ENCODE measurements at regions not wholly inside any gene's neighbourhood (a gene's known extent, or its start where the extent isn't known, plus 50 kb on each side); places are given as distances from the start of the nearest gene placed in this dataset.

- no peak for DNase-seq
Observed at GRCh38 chr13:44157606-44158005, 216.0 kb upstream of the SERP2 start.

- DNase-seq: no peak
Observed at GRCh38 chr13:44158098-44158521, 215.5 kb upstream of the SERP2 start.

- no peak for DNase-seq
Observed at GRCh38 chr13:44158881-44159632, 214.6 kb upstream of the SERP2 start.

- no peak for DNase-seq
Observed at GRCh38 chr13:44159633-44160279, 213.9 kb upstream of the SERP2 start.

GRCh38 chr13:44160591-44161191, 212.9 kb upstream of the SERP2 start:
- no peak for DNase-seq

DNA sequence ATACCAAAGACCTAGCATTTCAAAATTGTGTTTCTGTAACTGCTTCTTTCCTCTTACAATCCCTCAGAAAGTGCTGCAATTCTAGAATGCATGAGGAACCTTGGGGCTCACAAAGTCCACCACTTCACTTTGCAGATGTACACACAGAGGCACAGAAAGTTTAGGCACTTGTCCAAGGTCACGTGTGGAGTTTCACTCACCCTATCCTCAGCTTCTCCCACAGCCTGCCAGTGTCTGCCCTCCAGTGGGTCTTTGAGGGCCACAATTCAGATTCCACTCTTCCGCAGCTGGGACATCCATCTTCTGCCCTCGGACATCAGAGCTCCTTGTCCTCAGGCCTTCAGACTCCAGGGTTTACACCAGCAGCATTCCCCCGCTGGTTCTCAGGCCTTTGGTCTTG, 210.5 kb upstream of the SERP2 start:
- no peak for DNase-seq

DNA sequence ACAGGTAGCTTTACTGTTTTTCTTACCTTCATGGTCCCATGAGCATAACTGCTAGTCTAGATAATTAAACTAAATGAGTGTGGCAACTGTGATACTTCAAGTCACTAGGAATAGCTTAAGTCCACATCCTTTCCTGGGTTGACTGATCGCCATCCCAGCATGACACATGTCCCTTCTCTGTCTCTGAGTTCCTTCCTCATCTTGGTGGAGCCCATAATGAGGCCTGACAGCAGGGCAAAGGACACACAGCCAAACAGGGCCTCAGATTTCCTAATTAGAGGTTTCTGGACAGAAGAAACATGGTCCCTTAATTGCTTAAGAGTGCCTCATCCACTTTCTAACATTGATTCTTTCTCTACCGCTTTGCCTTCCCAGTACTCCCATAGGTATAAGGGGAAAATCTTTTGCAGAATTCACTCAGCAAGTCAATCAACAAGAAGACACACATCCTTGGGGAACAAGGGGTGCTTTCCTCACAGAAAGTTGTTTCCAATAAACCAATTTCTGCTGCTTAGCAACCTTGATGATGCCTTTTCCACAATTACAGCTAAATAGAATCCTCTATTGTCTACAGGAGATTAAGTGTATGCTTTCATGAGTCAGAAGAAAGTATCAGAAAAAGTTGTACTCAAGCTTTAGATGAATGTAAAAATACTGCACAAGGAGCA, 208.3 kb upstream of the SERP2 start:
- no peak for DNase-seq

DNA sequence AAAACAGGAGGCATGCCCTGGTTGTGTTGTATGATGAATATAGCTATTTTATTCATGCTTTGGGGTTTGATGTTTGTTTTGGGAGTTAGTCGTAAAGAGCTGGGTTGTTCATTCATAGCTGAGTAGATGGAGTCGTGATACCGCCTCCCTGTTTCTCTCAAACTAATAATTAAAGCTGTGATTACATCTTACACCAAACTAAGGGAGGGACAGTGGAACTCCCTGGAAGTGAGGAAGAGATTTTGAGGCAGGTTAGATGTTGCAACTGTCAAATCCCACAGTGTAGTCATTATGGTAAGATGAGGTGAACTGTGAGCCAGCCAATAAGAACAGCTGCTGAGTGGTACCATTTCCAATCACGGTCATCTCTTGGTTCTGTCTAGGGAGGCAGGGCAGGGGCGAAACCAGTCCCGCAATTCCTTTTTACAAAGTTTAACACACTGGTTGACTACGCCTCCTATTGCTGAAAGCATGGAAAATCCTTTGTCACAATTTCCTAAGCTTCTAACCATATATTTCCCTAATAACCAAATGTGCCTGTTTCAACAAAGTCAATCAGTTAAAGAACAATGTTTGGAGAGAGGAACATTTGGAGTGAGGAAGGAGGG, 207.6 kb upstream of the SERP2 start:
- no peak for DNase-seq

DNA sequence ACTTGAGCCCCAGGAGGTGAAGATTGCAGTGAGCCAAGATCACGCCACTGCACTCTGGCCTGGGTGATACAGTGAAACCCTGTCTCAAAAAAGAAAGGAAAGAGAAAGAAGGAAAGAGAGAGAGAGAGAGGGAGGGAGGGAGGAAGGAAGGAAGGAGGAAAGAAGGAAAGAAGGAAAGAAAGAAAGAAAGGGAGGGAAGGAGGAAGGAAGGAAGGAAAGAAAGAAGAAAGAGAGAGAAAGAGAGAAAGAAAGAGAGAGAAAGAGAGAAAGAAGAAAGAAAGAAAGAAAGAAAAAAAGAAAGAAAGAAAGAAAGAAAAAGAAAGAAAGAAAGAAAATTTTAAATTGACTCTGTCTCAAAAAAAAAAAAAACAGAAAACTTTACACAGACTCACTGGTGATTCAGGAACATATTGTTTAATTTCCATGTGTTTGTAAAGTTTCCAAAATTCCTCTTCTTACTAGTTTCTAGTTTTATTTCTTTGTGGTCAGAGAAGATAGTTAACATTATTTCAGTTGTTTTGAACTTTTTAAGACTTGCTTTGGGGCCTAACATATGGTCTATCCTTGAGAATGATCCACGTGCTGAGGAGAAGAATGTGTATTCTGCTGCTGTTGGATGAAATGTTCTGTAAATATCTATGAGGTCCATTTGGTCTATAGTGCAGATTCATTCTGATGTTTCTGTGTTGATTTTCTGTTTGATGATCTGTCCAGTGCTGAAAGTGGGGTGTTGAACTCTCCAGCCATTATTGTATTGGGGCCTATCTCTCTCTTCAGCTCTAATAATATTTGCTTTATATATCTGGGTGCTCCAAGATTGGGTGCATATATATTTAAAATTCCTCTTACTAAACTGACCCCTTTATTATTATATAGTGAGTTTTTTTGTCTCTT, 204.4 kb upstream of the SERP2 start:
- no peak for DNase-seq

DNA sequence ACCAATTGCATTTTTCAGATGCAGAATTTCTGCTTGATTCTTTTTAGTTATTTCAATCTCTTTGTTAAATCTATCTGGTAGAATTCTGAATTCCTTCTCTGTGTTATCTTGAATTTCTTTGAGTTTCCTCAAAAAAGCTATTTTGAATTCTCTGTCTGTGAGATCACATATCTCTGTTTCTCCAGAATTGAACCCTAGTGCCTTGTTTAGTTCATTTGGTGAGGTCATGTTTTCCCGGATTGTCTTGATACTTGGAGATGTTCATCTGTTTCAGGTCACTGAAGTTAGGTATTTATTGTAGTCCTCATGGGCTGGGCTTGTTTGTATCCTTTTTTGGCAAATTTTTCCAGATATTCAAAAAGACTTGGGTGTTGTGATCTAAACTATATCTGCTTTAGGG, 202.9 kb upstream of the SERP2 start:
- DNase-seq: no peak

DNA sequence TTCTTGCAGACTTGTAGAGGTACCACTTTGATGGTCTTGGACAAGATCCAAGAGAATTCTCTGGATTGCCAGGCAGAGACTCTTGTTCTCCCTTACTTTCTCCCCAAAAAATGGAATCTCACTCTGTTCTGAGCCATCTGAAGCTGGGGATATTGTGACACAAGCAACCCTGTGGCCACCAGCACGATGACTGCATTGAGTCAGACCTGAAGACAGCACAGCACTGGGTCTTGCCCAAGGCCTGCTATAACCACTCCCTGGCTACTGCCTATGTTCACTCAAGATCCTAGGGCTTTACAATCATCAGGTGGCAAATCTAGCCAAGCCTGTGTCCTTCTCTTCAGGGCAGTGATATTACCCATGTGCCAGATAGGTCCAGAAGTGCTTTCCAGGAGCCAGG, 202.5 kb upstream of the SERP2 start:
- no peak for DNase-seq

- DNase-seq: no peak
Observed at GRCh38 chr13:44171861-44172260, 201.8 kb upstream of the SERP2 start.

DNA sequence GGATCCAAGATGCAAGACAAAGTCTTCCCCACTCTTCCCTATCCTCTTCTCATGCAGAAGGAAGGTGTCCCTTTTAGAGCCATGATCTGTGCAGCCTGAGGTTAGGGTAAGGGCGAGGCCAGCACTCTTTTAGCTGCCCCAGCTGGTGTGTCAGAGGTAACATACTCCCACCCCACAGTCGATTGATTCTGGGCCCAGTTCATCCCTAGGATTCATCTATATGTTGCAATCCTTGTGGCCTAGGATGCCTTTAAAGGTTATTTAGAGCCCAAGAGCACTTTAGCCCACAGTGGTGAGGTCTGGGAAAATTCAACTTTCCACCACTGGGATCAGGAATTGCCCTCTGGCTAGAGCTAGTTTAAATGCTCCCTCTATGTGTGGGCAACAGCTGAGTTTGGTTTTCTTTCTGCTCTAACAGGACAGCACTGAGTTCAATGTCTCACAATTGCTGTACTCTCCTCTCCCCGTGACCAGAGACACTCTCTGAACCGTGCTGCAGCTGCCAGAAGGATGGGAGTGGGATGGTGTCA, 201.3 kb upstream of the SERP2 start:
- no peak for DNase-seq

- no peak for DNase-seq
Observed at GRCh38 chr13:44174769-44175425, 198.7 kb upstream of the SERP2 start.

- DNase-seq: no peak
Observed at GRCh38 chr13:44176173-44176572, 197.5 kb upstream of the SERP2 start.

DNA sequence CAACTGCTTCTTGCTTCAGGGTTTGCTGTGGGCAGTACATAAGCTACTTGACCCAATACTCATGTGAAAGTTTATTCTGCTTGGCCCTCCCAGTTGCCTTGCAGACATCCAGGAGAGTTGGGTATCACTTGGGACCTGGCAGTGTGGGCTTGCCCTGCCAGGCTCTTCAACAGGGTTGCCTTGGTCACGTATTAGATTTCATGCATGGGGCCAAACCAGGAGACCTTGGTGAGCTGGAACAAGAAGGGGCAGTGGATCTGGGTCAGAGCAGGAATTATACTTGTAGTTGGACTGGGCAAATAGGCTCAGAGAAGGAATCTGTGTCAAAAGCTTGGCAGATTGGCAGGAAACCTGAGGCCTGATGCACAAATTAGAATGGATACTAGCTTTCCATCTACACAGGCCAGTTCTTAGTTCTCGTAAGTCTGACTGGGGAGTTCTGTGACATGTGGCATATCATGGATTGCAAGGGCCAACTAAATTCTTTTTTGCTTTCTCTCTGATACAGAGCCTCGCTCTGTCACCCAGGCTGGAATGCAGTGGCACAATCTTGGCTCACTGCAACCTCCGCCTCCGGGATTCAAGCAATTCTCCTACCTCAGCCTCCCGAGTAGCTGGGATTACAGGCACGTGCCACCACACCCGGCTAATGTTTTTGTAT, 192.6 kb upstream of the SERP2 start:
- DNase-seq: no peak

GRCh38 chr13:44181931-44182330, 191.7 kb upstream of the SERP2 start:
- DNase-seq: no peak

- no peak for DNase-seq
Observed at GRCh38 chr13:44184740-44185139, 188.9 kb upstream of the SERP2 start.

DNA sequence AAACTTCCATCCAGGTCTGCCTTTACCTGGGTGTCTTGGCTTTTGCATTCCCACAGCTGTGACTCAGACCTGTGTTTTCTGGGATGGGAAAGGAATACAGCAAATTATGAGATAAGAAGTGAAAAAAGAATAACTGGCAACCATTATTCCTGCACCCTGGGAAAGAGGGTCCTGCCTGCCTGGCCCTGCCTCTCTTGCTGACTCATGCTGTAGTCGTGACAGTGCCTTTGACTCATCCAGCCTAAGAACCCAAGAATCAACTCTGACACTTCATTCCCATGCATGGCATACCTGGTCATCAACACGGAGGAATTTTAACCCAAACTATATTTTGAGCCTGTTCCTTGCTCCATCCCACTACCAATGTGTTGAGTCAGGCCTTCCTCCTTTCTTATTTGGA, 185.4 kb upstream of the SERP2 start:
- DNase-seq: no peak

- DNase-seq: no peak
Observed at GRCh38 chr13:44189085-44189484, 184.5 kb upstream of the SERP2 start.

DNA sequence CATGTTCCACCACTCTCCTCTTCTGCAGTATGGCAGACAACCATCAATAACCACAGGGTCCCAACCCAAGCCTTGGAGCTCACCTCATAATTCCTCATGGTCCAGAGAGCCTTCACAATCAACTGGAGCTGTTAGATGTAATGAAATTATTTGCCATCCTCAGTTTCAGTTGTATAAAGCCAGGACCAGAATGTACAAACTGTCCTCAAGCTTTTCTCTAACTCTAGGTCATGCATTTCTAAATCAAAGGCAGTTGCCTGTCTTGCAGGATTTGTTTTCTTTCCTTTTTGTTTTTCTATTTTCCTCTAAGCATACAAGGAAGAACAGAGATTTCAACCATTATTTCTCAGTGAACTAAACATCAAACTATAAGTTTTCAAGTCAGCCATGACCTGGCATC, 182.5 kb upstream of the SERP2 start:
- DNase-seq: no peak
